H54 (cell line): ENCODE measurements at regions not wholly inside any gene's neighbourhood (a gene's known extent, or its start where the extent isn't known, plus 50 kb on each side); places are given as distances from the start of the nearest gene placed in this dataset.

Experiments
- DNase-seq: peaks from one replicate; pipeline ENCODE4 v3.0.0; 2011; ENCODE audit warnings: low spot score, mixed read lengths; ENCODE audit not compliant: insufficient read length
- FAIRE-seq: peaks from 3 replicates; lab custom pipeline; 2011; peaks lifted over from hg19 to GRCh38; lab: Jason Lieb, UNC
- POLR2A ChIP-seq: IDR thresholded peaks from 2 replicates; pipeline ENCODE4 v1.6.1; 2011; ENCODE audit warnings: low read depth, mild to moderate bottlenecking, low read length

DNA sequence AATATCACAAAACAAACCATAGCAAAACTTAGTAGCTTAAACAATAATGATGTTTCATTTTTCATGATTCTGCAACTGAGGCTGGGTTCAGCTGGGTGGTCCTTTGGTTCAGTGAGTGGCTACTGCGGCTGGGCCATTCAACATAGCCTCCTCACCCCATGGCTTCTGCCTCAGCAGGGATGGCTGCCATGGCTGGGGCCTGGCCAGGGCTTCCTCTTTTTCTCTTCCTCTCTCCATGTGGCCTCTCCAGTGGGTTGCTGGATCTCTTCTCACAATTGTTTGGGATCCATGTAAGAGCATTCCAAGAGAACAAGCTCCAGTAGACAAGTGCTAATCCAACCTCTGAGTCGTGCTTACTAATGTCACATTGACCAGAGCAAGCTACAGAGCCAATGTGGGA is 248.6 kb upstream of the PLET1 start:
- DNase-seq (no peak), FAIRE-seq (no peak)
- no peak for TF ChIP-seq POLR2A

DNA sequence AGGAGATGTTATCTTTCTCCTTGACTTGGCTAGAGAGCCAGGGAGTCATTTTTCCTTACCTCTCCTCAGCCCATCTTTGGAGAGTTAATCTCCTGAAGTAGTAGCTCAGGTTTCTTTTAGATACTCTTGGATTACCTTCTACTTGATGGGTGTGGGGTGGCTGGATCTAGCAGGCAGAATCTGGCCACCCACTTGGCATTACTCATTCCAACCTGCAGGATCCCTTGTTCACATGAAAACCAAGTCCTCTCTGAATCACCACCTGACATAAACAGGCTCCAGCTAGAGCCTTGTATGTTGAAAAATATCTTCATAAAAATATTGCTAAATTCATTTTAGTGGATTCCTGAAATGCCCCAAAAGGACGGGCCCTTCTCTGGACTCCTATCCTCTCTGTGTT is 250.6 kb upstream of the PLET1 start:
- no peak for TF ChIP-seq POLR2A
- no peak for DNase-seq
- FAIRE-seq, result no peak

DNA sequence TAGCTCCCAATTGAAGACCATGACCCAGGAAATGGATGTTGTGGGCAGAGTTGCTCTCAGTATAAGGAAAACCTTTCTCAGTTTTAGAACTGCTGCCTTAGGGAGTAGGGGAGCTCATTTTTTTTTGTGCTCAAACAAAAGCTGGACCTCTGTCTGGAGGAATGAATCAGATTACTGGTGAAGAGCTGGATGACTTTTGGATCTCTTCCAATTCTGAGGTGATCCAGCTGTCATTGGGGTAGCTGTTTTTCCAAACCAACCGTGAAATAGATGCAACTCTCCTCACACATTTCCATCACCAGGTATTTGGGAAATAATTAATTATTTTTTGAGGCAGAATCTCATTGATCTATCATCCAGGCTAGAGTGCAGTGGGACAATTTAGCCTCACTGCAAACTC is 251.3 kb upstream of the PLET1 start:
- no peak for DNase-seq
- no peak for FAIRE-seq

DNA sequence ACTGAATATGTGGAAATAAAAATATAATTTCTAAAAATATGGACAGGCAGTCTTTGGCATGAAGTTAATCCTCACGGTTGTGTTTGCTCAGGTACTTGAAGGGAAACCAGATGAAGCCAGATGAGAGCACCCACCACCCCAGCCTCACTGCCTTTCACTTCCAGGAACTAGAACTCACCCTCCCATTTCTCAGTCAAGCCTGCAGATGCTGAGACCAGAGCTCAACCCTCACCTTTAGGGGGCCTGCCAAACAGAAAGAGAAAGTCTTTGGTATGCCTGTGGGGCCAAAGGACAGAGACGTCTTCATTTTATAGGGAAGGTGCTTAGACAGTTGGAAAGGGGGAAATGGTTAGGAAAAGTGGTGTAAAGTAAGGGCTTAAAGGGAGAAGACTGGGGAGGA is 252.8 kb upstream of the PLET1 start:
- no peak for DNase-seq
- FAIRE-seq, result no peak
- TF ChIP-seq POLR2A, result no peak

More for the DNA sequence above, 251.3 kb upstream of the PLET1 start:
- TF ChIP-seq POLR2A, result no peak

DNA sequence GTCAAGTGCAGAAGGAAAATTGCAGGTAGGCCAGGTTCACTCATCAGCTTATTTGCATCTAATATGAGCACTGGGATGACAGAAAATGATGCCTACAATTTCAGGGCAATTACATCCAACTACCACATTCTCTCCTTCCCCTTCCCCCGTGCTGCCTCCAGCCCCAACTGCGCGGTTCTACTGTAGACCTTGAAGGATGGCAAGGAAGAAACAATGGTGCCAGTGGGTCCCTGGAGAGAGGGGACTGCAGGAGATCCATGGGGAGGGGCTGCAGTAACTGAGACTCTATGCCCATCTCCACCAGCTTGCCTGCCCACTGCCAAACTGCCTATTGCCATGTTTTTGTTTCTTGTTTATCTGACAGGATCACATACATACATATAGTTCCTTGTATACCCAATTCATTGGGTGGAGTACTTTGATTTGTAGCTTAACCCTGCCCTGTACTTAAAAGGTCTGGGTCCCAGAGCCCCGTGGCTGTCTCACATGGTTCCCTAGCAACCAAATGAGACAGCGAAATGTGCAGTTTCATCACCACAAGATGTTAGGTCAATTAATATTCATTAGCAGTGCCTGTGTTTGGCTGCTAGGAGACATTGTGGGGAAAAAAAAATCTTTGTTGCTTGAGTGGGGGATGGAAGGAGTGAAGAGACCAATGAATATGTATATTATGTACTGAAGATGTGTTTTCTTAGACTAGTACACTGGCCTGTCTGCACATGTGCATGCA is 253.5 kb upstream of the PLET1 start:
- FAIRE-seq, result no peak

DNA sequence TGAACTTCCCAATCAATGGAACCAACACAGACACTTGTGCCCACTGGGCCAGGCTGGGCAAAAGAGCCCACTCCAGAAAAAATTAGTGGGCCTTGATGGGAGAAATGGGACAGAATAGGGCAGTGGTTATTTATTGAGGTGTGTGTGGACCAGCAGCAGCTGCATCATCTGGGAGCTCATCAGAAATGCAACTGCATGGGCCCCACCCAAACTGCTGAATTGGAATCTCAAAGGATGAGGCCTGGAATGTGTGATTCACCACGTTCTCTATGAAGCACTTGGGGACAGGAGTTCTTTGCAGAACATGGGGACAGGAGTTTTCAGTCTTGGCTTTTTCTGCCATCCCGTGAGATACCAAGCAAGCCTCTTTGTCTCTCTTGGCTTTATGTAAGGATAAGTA is 255.6 kb upstream of the PLET1 start:
- no peak for TF ChIP-seq POLR2A
- DNase-seq, result no peak
- FAIRE-seq, result no peak

More for the DNA sequence above, 253.5 kb upstream of the PLET1 start:
- no peak for DNase-seq
- TF ChIP-seq POLR2A, result no peak

DNA sequence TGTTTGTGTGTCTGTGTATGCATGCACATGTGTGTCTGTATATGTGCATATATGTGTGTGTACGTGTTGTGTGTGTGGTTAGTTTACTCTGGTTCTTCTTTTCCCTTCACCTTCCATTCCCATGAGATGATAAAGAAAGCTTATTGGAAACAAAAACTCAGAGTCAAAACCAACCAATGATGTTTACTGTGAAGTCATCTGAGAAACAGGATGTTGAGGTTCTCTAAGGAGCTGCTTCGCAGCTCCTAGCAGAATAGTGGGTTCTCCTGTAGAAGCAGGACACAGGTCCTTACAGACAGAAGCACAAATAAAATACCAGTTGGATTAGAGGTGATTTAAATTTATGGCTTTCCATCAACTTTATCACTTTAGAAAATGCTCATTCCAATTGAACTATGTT is 256.1 kb upstream of the PLET1 start:
- no peak for TF ChIP-seq POLR2A
- no peak for DNase-seq

DNA sequence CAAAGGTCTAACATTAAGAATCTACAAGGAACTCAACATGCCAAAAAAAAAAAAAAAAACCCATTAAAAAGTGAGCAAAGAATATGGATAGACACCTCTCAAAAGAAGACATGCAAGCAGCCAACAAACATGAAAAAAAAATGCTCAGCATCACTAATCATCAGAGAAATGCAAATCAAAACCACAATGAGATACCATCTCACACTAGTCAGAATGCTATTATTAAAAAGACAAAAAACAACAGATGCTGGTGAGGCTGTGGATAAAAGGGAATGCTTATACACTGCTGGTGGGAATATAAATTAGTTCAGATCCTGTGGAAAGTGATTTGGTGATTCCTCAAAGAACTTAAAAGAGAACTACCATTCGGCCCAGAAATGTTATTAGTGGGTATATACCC is 257.7 kb upstream of the PLET1 start:
- FAIRE-seq (no peak), DNase-seq (no peak)
- no peak for TF ChIP-seq POLR2A

More for the DNA sequence above, 256.1 kb upstream of the PLET1 start:
- no peak for FAIRE-seq

DNA sequence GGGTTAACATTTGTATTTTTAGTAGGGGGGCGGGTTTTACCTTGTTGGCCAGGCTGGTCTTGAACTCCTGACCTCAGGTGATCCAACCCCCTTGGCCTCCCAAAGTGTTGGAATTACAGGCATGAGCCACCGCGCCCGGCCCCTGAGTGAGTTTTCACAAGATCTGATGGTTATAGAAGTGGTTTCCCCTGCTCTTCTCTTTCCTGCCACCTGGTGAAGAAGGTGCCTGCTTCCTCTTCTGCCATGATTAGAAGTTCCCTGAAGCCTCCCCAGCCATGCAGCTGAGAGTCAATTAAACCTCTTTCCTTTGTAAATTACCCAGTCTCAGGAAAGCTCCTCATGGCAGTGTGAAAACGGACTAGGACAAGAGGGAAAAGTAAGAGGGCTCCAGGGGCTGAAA is 259.1 kb upstream of the PLET1 start:
- TF ChIP-seq POLR2A, result no peak
- DNase-seq (no peak), FAIRE-seq (no peak)

DNA sequence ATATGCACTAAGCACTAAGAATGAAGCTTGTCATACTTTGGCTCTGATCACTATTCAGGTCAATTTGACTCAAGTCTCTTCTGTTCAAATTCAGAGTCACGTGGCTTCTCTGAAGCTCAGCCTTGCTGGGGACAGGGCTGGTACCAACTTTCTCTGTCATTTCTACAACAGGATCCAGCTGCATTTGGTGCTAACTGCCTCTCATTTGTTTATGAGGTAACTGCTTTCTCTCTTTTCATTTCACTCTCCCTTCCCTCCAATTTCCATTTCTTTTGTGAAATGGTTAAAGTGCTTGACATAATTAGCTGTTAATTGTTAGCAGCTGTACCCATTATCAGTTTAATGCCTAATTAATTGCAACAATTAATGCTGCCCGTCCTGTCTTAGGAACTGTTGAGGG is 259.7 kb upstream of the PLET1 start:
- no peak for TF ChIP-seq POLR2A
- no peak for DNase-seq
- no peak for FAIRE-seq

DNA sequence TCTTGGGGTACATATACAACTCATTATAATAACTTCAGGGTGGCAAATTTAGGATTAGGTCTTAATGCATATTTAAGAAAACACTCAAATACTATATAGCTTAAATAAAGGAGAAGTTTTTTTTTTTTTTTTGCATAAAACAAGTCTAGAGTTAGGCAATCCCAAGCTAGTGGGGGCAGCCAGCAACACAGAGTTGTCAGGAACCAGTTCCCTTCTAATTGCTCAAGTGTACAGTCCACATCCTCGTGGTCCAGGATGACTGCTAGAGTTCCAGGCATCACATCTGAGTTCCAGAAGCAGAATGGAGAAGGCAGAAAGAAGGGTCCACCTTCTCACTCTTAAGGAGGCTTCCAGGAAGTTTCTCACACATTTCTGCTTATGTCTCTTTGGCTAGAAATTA is 261.9 kb upstream of the PLET1 start:
- no peak for FAIRE-seq
- TF ChIP-seq POLR2A, result no peak
- DNase-seq, result no peak

DNA sequence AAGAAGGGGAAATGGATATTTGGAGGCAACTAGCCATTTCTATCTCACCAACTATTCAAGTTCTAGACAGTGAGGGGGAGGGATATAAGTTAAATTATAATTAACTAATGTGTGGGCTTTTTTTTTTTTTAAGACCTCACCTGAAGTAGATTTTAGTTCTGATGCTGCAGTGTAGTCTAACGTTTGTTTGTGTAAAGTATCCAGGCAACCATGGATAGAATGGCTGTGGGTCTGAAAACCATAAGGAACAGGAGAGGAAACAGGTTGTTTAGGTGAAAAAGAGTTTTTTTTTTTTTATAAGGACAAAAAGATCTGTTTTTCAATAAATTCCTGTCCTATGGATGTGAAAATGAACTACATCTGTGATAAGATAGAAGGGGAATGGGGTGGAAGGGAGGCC is 262.4 kb upstream of the PLET1 start:
- FAIRE-seq (no peak), DNase-seq (no peak)
- no peak for TF ChIP-seq POLR2A

DNA sequence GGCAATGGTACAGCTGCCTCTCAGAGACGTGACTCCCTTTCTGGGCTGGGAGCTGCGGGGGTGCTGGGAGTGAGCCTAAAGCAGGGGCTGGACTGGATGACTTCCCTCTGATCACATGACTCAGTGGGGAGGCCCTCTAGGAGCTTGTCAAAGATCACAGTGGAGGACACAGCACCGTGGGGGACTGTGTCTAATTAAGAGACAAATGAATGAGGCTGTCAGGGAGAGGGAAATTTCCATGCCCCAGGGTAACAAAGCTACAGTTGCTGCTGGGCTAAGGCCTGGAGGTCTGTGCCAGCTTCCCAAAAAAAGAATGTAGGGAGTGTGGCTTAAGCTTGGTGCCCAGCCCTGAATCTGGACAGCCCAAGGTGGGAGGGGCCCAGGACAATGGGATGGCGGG is 262.8 kb upstream of the PLET1 start:
- no peak for TF ChIP-seq POLR2A
- DNase-seq (peak; percentile 28), FAIRE-seq (no peak)

DNA sequence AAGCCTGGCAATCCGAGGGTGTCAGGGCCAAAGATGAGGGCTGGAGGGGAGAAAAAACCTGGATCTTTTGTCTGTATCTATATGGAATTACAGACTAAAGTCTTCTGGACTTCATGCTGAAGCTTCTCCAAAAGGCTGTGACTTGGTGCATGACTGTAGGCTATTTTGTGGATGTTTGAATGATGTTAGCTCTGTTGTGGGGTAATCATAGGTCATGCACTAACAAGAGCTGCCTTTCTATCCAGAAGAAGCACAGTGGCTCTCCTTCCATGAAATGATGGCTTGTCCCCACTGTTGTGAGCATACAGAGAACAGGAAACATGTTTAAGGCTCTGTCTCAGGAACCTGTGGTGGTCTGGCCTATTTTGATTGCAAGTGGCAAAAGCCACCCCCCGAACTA is 263.3 kb upstream of the PLET1 start:
- no peak for TF ChIP-seq POLR2A
- FAIRE-seq (no peak), DNase-seq (no peak)

DNA sequence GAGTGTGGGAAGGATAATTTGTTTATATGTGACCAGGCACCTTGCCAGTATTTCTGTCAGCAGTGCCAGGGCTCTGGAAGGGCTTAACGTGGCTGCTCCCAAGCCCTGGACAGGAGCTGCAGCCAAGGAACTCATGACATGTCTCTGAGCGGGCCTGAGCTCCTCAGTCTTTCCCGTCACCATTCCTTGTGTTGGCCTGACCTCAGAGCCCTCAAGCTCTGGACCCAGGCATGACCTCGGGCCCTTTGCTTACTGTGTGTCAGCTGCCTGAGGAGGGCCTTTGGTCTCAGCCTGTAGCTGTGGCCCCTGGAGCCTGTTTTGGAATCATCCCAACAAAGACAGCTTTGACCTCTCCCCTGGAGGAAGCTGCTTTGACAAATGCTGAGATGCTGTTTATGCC is 264.1 kb upstream of the PLET1 start:
- DNase-seq (no peak), FAIRE-seq (no peak)
- no peak for TF ChIP-seq POLR2A
